GM19438 (cell line): ENCODE measurements at regions not wholly inside any gene's neighbourhood (a gene's known extent, or its start where the extent isn't known, plus 50 kb on each side); places are given as distances from the start of the nearest gene placed in this dataset.
"Not testable (repeated sequence)": the region's sequence is repeated elsewhere in the genome, so short reads cannot be mapped to it uniquely, and the experiment has no call there.

Source experiments
- ATAC-seq: cut with Tn5 transposase; IDR thresholded peaks from one replicate; pipeline ENCODE4 v1.9.1; 2021; ENCODE audit warnings: low read depth; ENCODE audit not compliant: unreplicated experiment

DNA sequence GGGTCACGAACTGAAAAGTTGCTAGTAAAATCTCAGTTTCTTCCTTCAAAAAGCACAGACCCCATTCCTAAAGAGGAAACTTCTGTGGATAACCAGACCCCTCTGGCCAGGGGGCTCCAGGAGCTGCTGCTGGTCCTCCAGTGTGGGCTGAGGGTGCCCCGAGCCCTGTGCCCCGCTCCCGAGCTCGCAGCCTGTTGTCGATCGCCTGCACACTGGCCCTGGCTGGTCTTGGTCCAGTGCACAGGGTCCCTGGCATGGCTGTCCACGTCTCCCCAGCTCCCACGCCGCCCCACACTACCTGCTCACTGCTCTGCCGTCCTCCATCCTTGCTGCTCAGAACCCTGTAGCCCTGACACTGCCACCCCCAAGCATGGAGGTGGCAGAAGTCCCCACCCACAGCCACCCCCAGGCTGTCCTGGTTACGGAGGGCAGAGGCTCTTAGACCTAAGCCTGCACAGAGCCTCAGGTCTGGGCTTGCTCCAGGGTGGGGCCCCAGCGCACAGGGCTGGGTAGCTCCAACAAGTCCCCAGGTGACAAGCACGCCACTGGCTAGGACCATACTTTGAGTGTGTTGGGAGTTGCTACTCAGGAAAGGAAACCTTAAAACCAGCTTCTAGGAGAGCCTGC is 87.0 kb downstream of the PLXNA1 start:
- no peak for ATAC-seq

DNA sequence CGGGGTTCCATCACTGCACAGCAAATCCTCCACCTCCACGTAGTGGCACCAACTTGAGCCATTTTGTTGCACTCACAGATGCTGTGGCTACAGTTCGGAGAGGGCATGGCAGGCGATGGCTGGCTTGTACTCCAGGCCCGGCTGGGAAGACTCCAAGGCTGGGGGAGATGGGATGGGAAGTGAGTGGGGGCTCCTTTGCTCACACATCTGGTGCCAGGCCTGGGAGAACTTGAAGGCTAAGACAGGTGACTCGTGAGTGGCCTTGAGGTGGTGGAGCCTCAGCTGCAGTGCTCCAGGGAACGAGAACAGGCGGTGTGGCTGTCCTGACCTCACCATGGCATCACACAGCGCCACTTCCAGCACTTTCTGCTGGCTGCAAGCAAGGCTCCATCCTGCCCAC is 87.9 kb downstream of the PLXNA1 start:
- no peak for ATAC-seq

DNA sequence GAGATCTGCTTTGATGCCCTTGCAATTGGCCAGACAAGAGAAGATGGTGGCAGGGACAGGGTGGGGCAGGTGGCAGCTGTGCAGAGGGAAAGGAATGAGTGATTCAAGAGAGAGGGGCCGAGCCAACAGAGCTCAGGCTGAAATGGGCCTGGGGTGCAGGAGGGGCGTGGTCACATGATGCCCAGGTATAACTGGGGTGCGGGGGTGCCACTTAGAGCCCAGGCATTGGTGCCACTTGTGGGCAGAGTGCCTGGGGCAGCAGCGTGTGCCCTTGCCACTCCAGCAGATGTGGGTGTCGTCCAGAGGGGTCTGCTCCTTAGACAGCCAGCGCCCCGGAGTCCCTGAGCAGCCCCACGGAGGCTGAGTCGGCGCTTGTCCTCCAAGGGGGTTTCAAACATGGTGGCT is 88.7 kb downstream of the PLXNA1 start:
- ATAC-seq, result no peak

- no peak for ATAC-seq
Measured at GRCh38 chr3:127072221-127072771, 89.4 kb downstream of the PLXNA1 start.

- no peak for ATAC-seq
Measured at GRCh38 chr3:127072971-127073783, 90.3 kb downstream of the PLXNA1 start.

- no peak for ATAC-seq
Measured at GRCh38 chr3:127073941-127074820, 91.3 kb downstream of the PLXNA1 start.

GRCh38 chr3:127074900-127075360 is 92.0 kb downstream of the PLXNA1 start:
- peak; percentile 78 for ATAC-seq

DNA sequence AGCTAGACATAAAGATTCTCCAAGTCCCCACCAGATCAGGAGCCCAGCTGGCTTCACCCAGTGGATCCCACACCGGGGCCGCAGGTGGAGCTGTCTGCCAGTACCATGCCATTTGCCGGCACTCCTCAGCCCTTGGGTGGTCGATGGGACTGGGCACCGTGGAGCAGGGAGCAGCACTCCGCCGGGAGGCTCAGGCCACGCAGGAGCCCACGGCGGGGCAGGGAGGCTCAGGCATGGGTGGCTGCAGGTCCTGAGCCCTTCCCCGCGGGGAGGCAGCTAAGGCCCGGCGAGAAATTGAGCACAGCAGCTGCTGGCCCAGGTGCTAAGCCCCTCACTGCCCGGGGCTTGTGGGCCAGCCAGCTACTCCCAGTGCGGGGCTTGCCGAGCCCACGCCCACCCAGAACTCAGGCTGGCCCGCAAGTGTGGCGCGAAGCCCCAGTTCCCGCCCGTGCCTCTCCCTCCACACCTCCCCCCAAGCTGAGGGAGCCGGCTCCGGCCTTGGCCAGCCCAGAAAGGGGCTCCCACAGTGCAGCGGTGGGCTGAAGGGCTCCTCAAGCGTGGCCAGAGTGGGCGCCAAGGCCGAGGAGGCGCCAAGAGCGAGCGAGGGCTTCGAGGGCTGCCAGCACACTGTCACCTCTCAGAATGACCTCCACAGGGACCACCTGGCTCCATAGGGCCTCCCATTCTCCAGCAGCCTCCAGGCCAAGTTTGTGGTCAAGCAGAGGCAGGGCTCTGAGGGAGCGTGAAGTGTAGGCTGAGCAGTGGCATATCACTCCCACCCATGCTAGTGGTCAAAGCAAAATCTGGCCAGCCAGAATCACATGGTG is 93.5 kb downstream of the PLXNA1 start:
- ATAC-seq, result not testable (repeated sequence)

DNA sequence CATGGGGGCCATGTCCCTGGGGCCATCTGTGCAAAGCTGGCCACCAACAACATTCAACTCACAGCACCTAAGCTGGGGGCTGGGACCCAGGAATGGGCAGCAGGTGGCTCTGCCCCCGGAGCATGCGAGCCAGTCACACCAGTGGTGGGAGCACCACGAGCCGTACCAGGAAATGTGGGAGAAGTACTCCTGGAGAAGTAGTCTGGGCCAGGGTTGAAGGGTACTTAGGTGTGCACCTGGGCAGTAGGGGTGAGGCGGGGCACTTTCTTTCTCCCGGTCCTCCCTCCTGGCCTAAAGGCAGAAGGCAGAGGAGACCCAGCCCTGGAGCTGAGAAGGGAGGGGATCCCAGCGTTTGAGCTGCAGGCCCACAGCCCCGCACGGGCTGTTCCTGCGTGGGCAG is 94.2 kb downstream of the PLXNA1 start:
- no peak for ATAC-seq

DNA sequence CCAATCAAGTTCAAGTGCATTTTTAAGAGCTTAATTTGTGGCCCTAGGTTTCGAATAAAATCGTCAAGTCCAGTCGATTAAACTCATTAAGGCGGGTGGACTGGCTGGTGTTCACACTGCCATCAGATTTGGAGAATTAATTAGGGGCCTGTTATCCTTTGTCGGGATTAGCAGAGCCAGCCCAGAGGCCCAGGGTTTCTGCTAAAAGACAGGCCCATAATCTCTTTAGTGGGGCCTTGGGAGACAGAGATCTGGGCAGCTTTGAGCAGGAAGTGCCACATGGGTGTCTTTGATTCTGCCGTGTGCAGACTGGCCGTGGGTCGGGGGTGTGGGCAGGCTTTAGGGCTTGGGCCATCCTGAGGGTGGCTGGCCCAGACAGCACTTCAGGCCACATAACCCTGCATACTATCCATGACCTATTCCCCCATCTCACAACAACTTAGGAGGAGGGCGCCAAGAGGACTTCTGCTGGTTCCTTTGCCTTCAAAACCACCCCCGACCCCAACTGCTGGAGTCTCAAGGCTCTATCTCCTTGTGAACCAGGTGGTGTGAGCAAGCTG is 94.7 kb downstream of the PLXNA1 start:
- ATAC-seq, result no peak

DNA sequence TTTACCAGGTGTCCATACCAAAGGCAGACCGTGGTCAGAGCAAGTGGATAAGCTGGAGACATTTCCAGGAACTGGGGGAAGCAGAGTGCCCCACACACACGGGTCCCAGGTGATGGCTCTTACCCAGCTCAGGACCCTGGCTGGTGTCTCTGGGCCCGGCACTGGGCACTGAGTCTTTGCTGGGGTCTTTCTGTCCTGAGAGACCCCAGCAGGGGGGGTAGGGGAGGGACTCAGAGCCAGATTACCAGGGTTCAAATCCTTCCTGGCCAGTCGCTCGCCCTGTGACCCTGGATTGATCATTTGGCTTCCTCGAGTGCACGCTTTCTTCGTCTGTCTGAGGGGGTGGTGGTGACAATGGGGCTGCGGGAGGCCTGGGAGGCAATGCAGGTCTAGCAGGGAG is 95.7 kb downstream of the PLXNA1 start:
- ATAC-seq, result no peak

- ATAC-seq, result no peak
Measured at GRCh38 chr3:127079211-127079610, 96.3 kb downstream of the PLXNA1 start.

DNA sequence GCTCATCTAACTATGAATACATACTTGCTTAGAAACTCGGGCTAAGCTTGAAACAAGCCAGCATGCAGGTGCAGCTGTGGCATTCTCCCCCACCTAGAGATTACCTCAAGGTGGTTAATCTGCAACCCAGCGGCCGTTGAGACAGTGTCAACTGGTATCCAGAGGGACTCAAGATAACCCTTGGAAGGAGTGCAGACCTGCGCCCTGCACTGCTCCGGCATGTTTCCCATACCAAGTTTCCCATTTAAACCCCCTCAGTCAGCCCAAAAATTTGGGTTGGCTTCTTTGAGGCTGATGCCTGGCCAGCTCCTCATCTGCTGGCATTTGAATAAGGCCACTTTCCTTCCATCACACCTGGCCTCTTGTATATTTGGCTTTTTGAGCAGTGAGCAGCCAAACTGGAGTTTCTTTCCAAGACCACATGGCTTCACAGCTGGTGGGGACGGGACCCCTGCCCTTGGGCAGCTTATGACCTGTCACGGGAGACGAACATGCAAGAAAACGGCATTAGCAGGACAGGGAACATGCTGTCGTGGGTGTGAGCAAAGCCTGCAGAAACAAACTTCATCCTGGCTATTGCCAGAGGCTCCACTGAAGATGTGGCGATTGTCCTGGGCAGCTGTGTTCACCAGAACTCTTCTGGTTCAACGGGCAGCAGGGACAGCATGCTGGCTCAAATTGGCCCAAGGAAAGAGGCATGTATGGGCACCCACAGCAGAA is 98.2 kb downstream of the PLXNA1 start:
- ATAC-seq, result no peak

DNA sequence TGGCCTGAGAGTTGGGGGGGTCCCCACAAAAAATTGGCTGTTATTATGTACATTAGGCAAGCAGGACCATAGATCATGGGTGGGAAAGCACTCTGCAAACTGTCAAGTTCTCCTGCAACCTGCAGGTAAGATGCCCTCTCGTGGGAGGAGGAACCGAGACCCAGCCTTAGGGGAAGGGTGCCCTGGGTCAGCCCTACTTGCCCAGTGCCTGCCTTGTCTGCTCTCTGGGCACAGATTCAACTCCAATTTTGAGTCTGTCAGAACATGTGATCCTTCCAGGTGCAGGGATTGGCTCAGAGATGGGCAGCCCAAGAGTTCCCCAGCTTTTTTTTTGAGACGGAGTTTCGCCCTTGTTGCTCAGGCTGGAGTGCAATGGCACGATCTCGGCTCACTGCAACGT is 99.2 kb downstream of the PLXNA1 start:
- no peak for ATAC-seq

DNA sequence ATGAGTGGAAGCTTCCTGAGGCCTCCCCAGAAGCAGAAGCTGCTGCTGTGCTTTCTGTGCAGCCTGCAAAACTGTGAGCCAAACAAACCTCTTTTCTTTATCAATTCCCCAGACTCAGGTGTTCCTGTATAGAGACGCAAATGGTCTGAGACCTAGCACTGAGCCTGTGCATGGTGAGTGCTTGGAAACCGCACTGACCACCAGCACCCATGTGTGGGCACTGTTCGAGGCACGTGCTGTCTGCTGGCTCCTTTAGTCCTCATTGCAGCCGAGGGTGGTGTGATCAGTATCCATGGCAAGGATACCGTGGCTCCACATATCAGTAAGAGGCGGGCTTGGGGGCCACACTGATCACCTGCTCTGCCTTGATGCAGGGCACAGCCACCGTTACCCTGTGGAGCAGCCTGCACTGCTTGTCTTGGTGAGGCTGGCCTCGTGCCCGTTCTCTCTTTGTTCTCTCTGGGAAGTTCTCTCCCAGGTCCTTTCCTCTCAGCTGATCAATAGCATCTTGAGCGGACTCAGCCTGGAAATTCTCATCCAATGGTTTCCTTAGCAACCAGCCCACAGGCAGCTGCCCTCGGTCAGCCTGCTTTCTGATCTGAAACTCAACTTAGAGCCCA is 101.0 kb downstream of the PLXNA1 start:
- ATAC-seq, result no peak

GRCh38 chr3:127084401-127084990 is 101.6 kb downstream of the PLXNA1 start:
- no peak for ATAC-seq

- no peak for ATAC-seq
Measured at GRCh38 chr3:127085576-127085975, 102.7 kb downstream of the PLXNA1 start.

- ATAC-seq, result not testable (repeated sequence)
Measured at GRCh38 chr3:127086591-127086990, 103.7 kb downstream of the PLXNA1 start.
